Posterior vena cava (tissue), 2 donors: ENCODE measurements at regions not wholly inside any gene's neighbourhood (a gene's known extent, or its start where the extent isn't known, plus 50 kb on each side); places are given as distances from the start of the nearest gene placed in this dataset.

Experiments used
- DNase-seq: peaks from one replicate; pipeline ENCODE4 v3.0.0-alpha.2; 2020; ENCODE audit warnings: low spot score
- intact Hi-C, 2 donors: fragments of 100-400 bp; cut with DNase I; formaldehyde crosslinking; loops; one replicate each; pipeline versions ENCODE4 v1.14.1 to v1.14.2; 2022 to 2023
- donor health status: DM: yes; HTN: yes; CAD: no.
- donor health status: DM: yes; HTN: yes; CAD: no.

DNA sequence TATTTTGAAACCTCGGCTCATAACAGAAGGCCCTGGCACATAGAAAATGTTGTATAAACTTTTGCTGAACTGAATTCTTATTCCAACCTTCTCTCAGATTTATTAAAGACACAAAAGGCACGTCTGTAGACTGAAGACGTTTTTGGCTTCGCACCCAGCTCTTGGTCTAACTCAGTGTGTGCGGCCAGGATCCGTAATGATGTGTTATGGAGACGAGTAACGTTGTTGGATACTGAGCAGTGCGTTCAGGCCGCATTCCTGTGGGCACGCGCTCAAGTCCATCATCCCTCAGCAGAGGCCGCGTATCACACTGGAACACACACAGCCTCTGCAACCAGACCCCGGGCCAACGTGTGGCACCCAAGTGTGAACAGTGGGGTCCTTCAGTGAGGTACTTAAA, 154.8 kb upstream of the RAB4A start:
- intact Hi-C loops = no loop called here
- DNase-seq = no peak

- peak; percentile 91 for DNase-seq
- intact Hi-C loops = no loop called here
Measured at GRCh38 chr1:229117664-229118300, 153.1 kb upstream of the RAB4A start.

DNA sequence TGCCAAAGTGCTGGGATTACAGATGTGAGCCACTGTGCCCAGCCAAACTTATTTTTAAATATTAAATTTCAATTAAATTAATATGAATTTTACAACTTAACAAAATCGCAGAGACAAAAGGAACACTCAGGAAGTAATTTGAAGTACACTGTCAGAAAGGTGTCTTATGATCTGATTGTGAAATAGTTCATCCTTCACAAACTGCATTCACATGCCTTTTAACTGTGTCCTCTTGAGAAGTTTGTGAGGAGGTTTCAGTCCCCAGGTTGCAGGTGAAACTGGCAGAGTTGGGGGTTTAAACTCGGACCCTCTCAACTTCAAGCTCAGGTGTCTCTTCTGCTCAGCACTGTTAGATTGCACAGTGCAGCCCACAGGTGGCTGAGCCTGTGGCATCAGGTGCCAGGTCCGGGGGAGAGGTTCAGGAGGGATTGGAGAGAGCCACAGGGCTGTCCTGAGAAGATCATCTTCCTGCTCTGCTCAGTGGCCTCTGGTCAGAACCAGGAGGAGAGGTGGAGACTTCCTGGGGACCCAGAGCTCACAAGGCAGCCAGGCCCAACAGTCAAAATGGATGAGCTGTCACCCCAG, 152.3 kb upstream of the RAB4A start:
- DNase-seq = no peak
- intact Hi-C loops = no loop called here

DNA sequence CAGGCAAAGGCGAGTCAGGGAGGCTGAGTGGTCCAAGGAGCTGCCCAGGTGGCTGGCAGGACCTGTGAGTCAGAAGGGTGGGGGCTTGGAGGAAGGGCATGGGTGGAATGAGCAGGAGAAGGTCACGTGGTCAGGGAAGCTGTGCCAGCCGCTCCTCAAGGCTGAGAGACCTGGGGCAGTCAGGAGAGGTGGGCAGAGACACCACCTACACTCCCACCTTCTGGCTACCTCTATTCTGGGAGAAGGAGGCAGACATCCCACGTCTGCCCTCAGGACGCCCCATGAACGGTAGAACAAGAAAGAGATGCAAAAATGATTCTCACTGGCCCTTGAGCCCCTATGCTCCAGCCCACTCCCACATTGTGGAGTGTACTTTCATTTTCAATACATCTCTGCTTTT, 151.8 kb upstream of the RAB4A start:
- intact Hi-C loops = no loop called here
- DNase-seq = no peak

- DNase-seq = no peak
- intact Hi-C loops = no loop called here
Measured at GRCh38 chr1:229119876-229120275, 151.0 kb upstream of the RAB4A start.

GRCh38 chr1:229121845-229122436, 149.0 kb upstream of the RAB4A start:
- no peak for DNase-seq
- intact Hi-C loops = no loop called here

GRCh38 chr1:229122606-229123005, 148.3 kb upstream of the RAB4A start:
- intact Hi-C loops = loop anchor here in 1 of 2 donors (1.0 kb wide), 1 partner anchor 89 kb away; no protein-coding TSS in a partner anchor
- DNase-seq = no peak

DNA sequence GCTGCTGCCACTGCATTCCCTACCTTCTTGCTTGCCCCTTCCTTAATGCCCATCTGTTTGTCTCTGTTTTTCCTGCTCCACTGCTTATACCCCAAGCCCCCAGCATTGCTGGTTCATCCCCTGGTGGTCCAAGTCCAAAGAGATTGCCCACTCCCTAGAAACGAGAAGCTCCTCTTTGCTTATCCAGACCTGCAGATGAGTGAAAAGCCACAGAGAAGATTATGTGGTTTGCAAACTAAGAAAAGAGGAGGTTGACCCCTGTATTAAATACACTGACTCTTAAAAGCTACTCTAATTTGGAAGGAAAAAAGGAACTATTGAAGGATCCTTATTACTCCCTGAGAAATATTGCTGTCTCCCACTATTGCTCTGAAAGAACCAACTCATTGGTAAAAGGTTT, 146.8 kb upstream of the RAB4A start:
- intact Hi-C loops = no loop called here
- no peak for DNase-seq

DNA sequence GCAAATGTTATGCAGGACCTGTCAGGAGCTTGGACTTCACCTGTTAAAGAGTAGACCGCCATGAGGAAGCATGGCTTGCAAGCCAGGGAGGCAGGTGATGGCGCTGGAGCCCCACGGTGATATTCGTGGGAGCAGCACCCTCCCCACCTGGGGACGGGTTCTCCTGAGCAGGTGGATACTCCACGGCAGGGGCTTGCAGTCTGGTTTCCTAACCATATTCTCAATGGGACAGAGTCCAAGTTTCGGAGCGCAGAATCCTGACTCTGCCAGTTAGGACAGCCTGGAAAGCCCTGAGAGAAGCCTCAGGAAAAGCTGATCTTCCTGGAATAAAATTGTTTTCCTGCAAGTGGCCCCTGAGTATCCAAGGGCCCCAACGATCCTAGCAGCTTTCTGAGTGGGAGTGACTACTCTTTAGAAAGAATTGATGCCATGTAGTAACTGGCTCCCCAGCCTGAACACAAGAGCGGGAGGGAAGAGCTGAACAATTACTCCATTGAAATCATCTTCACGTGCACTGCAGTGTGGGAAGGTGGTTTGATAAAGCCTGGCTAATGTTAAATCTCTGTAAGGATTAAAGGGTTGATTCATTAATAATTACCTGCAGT, 146.3 kb upstream of the RAB4A start:
- intact Hi-C loops = no loop called here
- no peak for DNase-seq

GRCh38 chr1:229127301-229127700, 143.6 kb upstream of the RAB4A start:
- intact Hi-C loops = no loop called here
- DNase-seq = no peak

DNA sequence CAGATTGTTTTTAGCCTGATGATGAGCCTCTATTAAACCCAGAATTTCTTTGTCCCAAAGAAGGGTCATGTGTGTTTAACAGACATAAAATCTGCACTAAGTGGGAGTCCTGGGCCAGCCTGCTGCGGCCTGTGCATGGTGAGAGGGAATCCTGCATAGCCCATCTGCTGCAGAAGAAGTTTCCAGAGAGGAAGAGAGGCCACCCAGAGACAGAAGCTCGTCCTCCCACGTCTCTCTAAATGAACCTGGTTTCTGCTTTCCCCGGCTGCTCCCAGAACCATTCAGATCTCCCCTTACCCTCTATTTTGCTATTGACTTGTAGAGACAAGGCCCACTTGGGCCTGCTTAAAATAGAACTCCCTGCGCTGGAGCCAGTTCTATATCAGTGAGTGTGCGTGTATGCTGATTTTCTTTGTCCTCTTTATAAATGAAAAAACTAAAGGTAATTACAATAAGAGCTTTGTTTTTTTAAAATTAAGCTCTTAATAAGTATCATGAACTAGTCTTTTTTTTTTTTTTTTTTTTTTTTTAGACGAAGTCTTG, 142.8 kb upstream of the RAB4A start:
- intact Hi-C loops = no loop called here
- no peak for DNase-seq

DNA sequence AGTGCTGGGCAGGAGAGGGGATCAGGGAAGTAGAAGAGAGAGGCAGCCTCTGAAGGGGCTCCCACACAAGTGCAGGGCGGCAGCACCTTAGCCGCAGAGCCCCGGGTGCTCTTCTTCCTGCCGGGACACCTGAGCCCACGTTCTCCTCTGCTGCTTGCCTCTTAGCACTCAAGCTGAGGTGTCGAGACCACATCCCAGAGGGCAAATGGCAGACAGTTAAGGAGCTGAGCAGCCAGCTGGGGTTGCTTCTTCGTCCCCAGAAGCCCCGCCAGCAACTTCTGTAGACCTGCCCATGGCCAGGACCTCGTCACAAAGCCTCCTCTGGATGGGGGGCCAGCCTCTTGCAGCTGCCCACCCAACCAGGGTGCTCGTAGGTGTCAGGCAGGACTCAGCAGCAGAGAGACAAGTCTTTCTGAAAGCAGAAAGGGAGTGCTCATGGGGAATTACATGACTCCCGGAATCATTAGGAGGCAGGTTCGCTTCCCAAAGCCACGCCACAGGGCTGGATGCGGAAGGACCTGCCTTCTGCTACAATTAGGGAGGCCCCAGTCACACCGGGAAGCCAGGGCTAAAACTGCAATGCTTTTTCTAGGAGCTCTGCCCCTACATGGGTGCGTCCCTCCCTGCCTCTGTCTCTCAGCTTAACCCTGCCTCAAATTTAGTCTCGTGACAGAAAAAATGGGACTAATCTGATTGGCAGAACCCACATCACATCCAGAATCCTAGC, 141.4 kb upstream of the RAB4A start:
- intact Hi-C loops = no loop called here
- no peak for DNase-seq

DNA sequence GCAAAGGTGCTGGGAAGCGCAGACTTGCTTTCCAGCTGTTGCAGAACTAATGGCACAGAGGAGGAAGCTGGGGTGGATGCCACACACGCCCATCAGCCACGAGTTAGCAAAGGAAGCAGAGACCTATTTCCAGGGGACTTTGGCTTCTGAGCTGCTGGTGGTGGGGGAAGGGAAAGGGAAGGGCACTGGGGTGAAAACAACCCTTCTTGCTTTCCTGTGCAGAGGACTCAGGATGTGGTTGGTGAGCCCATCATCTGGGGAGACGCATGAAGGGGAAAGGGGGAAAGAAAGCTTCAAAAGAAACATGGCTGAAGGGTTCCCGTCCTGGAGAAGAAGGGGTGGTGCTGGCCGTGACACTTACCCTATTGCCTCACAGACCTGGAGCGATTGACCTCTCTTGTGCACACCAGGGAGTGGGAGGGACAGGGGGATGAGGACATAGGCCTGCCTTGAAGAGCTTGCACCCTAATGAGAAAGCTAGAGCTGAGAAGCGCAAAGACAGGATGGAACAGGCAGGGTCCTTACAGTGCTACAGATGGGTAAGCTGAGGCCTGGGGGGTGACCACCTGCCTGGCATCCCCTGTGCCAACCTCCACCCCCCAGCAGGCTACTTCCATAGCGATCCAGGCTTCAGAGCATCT, 140.8 kb upstream of the RAB4A start:
- no peak for DNase-seq
- intact Hi-C loops = no loop called here

GRCh38 chr1:229131243-229132105, 139.4 kb upstream of the RAB4A start:
- no peak for DNase-seq
- intact Hi-C loops = no loop called here

DNA sequence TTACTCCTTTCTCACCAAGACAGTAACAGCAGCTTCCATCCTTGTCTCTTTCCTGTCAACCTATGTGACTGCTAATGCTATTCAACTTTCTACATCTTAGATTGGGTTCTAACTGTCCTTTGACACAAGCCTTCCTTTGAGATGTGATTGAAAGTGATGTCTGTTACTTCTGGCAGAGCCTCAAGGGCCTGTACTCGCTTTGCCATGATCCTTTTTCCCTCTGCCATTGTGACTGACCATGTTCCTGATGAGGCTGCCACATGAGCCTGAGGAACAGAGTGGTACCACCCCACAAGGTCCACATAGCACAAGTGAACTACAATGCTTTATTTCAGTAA, 138.8 kb upstream of the RAB4A start:
- DNase-seq = no peak
- intact Hi-C loops = no loop called here

DNA sequence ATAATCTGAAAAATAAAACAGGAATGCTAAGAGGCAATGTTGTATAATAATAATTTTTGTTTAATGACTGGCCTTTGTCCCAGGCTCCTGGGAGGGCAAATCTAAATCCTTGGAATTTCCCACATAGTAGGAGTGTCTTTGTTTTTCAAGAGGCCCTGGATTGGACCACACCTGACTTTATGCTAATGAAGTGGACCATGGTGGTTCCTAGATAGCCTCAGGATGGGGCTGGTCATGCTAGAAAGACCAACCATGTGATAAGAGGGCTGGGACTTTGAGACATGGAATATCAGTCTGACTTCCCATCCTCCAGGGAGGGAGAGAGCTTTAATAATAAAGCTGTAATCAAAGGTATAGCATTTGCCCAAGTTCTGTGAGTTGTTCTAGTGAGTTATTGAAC, 138.2 kb upstream of the RAB4A start:
- DNase-seq = no peak
- intact Hi-C loops = no loop called here

- intact Hi-C loops = no loop called here
- DNase-seq = no peak
Measured at GRCh38 chr1:229133151-229133550, 137.8 kb upstream of the RAB4A start.

- DNase-seq = no peak
- intact Hi-C loops = no loop called here
Measured at GRCh38 chr1:229133811-229134210, 137.1 kb upstream of the RAB4A start.
